AML-193 (cell line): ENCODE measurements at regions not wholly inside any gene's neighbourhood (a gene's known extent, or its start where the extent isn't known, plus 50 kb on each side); places are given as distances from the start of the nearest gene placed in this dataset.

Source experiments
- DNase-seq, 2 experiments: peaks; one replicate each; lab custom pipeline; 2025; lab: John Stamatoyannopoulos, UW

DNA sequence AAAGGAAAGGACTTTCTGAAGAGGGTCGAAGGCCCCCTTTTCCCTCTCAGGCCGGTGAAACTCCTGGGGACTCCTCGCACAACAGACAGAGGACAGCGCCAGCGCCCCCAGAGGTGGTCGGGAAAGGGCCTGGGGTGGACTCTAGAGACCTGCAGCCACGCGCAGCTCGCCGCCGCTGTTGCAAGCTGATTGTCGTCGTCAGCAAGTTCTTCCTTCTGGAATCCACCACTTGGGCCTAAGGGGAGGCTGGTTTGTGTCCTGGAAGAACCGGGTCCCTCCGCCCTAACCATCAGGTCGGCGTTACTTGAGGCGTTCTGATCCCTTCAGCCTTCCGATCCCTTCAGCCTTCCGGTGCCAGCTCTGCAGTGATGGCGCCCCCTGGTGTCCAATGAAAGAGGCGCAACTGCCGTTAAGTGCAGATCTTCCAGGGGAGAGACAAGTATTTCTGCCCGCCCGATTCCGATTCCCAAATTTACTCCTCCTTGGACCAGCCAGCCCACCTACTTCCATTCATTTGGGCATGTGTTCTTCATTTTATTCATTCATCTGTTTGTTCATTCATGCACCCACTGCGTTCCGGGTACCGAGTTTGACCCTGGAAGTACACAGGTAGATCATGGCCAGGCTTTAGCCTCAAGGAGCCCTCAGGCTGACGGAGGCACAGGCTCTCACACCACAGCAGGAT is 77.2 kb upstream of the SLC6A11 start:
- DNase-seq, result peak; percentile 50 to 60

DNA sequence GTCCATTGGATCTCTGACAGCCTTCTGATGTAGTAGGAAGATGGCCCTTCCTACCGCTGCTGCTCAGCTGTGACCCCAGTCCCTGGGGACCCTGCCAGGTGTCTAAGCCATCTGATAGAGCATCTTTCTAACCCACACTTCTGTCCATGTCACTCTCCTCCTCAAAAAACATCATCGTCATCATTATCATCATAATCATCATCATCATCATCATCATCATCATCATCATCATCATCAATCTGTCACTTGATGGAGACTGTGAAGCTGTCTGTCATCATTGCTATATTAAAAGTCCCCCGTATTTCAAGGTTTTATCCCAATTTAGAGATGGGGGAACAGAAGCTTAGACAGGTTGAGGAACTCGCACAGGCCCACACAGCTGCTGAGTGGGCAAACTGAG is 75.1 kb upstream of the SLC6A11 start:
- DNase-seq, result no peak

DNA sequence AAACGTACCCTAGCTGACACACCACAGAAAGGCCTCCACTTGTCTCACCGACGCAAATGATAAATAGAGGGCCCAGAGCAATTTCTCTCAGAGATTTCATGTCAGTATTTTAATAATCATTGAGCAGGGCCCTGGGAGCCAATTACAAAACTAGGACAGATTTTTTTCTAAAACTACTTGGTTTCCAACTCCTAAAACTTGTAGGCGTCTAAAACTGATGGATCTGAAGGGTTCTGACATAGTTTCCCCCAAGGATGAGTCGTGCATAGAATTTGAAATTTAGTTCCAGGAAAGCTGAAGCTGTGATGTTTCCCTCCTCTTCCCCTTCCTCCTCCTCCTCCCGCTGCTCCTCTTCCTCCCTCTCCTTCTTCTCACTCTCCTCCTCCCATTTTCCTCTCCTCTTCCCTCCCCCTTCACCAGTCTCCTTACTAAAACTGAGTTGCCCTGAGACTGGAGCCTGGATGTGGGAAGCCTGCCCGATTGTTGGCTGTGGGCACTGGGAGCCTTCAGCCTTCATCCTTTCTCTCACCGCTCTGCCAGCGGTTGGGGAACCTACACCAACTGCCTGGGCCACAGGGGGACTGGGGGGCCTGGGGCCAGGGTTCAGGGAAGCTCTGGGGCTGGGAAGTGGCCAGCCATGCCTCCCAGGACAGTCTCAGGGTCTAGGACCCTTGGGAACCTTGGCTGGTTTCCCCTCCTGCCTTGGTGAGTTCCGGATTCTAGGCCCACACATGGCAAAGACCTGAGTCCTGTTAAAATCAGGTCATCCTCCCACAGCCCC is 73.9 kb upstream of the SLC6A11 start:
- DNase-seq, result no peak

DNA sequence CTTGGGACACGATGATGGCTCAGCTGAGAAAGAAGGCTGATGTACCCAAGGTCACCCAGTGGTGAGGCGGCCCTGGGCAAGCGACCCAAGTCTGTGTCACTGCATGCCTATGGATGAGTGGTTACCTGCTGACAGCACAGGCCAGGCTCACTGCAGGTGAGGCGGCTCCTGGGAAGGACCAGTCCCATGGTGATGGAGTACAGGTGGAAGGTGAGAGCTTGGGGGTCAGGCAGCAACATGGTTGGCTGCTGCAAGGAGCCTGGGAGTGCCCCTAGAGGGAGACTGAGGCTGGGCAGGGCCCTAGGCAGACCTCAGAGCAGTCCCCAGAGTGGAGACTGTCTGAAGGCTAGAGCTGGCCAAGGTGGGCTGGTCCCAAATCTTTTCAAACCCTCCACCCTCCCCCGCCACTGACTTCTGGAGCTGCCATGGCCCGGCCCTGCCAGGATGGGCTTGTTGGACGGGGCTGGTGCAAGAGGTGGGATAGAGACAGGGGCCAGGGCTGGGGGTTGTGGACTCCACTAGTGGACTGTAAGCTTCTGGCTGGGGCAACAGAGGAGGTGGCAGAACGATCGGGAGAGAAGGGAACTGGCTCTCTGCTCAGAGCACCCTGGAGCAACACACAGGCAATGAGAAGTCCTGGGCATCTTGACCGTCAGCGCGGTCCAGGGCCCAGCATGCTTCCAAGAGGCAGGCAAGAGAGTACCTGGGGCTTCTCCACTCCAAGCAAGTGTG is 72.5 kb upstream of the SLC6A11 start:
- no peak for DNase-seq

DNA sequence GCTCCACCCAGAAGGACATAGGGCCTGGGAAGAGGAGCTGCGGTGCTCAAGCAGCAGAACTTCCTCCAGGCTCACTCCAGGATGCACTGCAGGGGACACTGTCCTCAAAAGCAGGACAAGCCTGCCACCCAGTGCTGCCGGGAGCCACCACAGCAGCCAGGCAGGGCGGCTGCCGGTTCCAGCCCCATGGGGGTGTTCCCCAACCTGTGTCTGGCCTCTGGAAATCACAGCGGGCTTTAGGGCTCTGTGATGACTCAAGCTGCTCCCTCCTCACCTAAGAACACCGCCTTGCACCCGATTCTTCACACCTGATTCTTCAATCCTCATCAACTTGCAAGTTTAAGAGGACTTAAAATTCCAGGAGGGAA is 71.9 kb upstream of the SLC6A11 start:
- peak in 1 of 2 experiments; percentile 5 for DNase-seq

DNA sequence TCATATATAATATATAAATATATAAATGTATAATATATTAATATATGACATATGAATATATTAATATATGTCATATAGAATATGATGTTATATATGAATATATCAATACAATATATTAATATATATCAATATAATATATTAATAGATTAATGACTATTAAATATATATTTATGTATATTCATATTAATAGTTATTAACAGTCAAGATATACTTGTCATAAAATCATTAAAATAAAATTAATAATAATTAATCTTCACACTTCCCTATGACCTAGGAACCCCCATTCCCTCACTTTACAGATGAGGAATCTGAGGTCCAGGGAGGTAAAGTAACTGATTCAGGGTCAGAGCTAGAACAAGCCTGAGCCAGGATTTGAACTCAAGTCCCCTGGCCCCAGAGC is 70.6 kb upstream of the SLC6A11 start:
- DNase-seq, result no peak

DNA sequence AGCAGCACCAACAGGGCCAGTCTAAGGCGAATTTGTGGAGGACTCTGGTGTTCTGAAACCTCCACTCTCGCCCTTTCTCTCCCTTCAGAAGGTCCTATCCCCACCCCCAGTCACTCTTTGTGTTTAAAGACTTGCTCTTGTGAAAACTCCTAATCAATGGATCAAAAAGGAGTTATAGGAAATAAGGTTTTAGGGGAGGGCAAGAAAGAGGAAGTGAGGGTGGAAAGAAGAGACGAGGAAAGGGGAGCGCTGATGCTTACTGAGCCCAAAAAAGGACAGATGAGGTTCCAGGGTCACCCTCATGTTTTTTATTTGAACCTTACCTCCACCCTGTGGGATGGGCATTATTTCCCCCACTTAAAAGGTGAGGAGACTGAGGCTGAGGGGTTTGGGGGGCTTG is 70.0 kb upstream of the SLC6A11 start:
- DNase-seq, result no peak

DNA sequence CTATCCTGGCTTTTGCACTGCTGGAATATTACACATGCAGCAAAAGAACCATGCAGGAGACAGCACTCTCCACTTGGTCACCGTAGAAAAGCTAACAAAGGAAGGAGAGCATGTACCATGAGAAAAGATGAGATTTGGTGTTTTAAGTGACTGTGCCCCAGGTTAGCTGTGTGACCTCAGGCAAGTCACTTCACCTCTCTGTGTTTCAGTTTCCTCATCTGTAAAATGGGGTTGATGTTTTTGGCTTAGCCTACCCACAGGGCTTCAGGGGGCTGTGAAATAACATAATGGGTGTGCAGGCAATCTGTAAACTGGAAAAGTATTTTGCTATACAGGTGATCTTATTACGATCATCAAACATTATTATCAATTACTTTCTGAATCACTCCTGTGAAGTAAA is 69.3 kb upstream of the SLC6A11 start:
- no peak for DNase-seq

DNA sequence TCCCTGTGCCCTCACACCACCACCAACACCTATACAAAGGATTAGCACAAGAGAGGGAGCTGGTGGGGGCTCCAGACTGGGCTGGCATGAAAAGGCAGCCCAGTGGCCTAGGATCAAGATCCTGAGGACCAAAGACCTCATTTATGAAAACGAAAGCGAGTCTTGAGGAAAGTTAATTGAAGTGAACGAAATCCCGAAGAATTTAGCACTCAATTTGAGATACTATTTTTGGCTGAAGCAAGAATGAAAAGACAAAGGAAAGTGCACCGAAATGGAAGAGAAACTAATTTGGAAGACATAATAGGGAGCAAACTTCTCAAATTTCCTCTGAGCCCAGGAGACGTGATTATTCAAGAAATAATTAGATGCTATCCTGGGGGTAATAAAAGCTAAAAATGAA is 68.7 kb upstream of the SLC6A11 start:
- no peak for DNase-seq

DNA sequence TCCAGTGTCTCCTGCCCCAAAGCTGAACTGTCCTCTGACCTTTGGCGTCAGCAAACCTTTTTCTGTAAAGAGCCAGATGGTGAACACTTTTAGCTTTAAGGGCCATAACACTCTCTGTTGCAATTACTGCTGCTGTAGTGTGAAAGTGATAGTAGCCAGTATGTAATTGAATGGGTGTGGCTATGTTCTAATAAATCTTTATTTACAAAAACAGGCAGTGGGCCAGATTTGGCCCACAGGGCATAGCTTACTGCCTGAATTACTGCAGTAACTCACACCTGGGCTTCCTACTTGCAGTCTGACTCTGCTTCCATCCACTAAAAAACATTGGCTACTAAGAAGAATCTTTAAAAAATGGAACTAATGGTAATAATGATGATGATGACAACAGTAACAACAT is 68.0 kb upstream of the SLC6A11 start:
- DNase-seq, result no peak

DNA sequence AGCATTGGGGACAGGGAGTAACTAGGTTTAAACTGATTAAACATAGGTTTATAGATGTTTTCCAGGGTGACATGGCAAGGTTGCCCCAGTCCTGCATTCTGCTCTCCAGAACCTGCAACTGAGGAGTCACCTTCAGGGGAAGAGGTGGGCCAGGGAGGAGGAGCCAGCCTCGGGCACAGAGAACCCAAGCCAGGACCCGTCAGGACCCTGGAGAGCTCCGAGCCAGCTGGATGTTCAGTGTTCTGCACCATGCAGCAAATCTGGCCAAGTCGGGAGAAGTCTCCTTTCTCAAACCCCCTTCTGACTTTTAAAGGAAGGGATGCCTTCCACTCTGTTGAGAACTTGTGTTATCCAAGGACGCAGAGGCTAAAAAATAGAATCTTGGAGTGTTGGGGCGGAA is 62.1 kb upstream of the SLC6A11 start:
- peak in 1 of 2 experiments; percentile 36 for DNase-seq

DNA sequence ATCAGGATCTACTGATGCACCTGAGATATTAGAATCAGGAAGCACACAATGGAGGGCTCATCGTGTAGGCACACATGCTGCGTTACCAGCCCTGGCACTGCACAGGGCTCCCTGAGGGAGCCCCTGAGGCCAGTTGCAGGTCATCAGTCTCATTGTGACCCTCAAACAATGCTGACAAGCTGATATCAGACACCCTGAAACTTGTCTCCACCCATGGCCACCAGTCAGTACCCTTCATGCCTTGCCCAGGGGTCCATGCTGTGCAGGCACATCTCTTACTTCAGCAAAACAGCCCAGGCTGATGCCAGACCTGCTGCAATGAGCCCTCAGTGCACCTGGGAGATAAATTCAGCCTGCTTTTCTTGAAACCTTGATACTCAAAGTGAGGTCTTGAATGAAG is 59.5 kb upstream of the SLC6A11 start:
- no peak for DNase-seq

DNA sequence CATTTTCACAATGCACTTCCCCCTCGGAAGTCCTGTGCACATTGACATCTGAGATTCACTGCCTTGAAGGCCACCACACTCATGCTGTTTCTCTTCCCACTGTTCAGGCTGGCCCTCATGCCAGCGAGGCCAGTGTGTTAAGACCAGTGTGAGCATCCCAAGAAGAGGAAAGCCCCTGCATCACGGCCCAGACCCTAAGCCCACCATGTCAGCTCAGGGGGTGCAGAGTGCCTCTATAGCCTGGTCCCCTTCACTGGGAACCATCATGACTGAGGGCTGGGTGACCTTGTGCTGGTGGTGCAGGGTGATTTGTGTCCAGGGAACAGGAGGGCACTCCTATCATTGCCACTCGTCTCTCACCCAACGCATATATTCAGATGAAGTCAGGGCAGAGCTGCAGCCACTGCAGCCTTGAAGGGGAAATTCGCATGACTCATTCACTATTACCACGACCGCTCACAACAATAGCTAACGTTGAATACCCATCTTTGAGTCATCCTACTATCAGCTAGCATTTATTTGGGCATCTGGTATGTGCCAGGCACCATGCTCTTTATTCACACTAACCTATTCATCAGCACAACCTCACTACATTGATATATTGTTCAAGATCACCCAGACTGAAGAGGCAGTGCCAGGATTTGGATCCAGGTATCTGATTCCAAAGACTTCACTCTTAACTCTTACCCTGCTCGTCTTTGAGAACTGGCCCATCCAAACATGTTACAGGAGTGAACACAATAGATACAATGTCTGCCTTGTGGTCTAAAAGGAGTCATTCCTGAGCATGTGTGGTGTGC is 58.8 kb upstream of the SLC6A11 start:
- no peak for DNase-seq

DNA sequence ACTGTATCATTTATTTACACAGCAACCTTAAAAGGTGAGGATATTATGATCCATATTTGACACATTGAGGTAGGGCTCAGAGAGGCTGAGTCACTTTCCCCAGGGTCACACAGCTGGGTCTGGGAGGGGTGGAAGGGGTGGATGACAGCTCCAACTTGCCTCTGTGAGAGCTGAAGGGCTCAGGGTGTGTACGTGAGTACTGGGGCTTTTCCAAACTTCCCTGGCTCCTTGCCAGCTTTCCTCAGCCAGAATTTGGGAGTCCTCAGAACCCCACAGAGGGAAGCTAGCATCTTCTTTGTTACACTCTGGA is 58.3 kb upstream of the SLC6A11 start:
- DNase-seq, result no peak

DNA sequence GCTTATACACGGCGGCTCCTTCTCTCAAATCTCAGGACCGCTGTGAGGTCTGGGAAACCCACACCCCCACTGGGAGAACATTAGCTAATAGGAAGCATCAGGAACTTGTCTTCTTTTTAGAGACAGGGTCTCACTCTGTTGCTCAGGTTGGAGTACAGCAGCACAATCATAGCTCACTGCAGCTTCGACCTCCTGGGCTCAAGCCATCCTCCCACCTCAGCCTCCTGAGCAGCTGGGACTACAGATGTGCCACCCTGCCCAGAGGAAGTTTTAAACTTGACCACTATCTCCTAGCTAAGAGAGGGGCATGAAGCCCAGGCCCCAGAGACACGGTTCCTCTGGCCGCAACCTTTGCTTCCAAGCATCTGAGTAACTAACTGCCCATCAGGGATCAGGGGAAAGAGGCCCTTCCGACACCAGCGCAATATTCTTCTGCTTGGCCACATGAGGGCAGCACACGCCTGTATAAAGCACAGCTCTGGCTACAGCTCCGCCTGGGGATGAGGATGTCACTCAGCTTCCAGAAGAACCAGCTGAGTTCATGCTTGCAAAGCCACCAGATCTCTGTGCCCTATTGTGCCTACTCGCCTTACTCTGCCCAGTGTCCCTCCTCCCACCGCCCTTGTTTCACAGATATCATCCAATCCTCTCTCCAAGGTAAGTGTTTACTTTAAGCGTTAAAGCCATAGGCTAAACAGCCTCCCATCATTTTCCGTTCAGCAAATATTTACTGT is 57.6 kb upstream of the SLC6A11 start:
- DNase-seq, result peak; percentile 68 to 78

DNA sequence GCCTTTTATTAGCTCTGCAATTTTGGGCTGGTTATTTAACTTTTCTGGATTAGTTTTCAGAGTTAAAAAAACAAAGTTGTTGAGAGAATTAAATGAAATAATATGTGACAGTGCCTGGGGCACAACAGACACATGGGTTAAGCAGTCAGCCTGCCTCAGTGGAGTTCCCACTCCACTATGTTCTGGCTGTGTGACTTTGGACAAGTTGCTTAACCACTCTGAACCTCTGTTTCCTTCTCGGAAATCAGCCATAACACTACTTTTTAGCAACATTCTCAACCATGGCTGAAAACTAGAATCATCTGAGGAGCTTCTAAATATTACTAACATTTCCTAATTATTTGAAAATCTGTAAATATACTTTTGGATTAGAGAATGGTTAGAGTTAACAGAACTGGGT is 56.5 kb upstream of the SLC6A11 start:
- DNase-seq, result no peak

DNA sequence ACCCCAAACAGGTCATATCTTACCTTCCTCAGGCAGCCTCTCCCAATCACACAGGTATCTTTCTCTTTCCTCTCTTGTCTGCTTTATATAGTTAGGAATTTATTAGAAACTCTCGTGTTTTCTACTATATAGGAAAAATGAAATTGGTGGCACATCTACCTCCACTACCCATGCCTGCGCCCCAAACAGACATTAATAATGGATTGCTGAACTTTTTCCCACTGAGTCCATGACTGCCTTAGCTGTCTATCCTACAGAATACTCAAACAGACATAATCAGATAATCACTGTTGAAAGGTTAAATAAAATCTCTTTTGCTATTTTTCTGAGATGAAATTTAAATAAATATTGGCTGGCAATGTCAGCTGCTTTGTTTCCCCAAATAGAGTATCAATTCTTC is 55.8 kb upstream of the SLC6A11 start:
- DNase-seq, result no peak

DNA sequence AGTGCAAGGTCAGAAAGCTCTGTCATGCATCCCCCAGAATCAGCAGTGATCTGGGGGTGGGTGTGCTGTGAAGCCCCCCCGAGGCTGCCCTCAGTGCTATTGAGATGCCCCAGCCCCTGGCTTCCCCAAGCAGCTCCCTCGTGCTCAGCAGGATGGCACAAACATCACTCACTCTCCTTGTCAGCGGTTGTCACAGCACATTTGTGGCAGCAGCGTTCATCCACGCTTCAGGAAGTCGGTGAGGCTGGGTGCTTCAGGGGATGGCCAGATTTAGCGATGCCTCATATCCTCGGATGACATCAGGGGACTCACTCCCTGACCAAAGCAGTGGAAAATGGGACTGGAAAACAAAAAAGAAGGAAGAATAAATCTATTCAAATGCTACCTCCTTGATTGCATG is 54.4 kb upstream of the SLC6A11 start:
- DNase-seq, result no peak

DNA sequence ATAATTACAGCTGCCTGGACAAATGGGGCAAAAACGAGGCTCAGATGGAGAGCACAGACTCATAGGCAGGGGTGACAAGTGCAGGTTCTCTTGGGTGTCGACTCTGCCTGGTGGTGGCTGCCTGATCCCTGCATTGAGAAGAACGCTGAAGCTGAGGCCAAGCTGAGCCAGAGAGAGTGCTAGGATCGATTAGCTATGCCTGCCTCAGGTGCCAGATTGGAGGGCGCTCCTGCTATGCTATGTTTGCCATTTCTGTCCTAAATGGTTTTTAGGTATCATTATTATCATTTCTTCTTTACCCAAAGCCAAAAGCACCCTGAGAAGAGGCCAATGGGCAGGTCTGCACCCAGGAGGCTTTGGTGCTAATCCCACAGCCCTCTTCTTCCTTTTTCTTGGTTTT is 53.9 kb upstream of the SLC6A11 start:
- no peak for DNase-seq

DNA sequence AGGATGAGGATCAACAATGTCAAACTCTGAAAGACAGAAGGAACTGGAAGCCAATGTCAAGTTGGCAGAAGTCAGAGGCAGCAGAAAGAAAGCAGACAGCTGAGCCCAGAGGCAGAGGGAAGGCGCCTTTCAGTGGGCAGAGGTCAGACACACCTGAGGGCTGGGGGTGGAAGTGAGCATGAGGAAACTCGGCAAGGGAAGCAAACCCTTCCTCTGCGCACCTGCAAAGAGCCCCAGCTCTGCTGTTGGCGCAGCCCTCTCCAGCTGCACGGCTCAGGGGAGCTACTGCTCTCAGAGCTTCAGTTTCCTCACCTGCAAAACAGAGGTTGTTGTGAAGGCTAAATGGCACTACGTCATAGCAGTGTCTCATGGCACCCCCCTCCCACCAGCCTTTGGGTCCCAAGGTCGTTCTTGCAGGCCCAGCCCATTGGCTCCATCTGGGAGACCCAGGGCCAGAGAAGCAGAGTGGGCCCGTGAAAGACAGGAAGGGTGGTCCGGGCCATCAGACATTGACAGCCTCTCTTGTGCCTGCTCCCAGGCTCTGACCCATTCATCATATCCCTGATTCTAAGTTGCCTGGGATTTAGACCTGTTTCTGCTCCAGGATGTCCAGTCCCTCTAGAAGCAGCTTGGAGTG is 53.3 kb upstream of the SLC6A11 start:
- DNase-seq, result no peak

DNA sequence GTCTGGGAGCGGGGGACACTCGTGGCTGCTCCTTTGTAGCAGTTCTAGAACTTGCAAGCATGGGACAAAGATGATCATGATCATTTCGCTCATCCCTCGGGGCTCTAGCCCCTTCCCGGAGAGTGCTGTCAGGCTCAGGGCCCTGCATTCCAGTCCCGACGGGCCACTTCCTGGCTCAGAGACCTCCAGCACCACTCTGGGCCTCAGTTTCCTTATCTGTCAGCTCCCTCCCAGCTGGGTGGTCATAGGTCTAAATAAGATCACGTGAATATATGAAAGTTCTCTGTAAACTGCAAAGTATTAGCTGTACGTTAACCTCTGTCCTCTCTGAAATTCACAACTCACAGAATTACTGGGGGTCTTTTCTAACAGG is 52.8 kb upstream of the SLC6A11 start:
- DNase-seq, result no peak
